GM21723 (cell line): ENCODE measurements at regions not wholly inside any gene's neighbourhood (a gene's known extent, or its start where the extent isn't known, plus 50 kb on each side); places are given as distances from the start of the nearest gene placed in this dataset.
"Not testable (repeated sequence)": the region's sequence is repeated elsewhere in the genome, so short reads cannot be mapped to it uniquely, and the experiment has no call there.

ENCODE experiments used
- ATAC-seq: cut with Tn5 transposase; IDR thresholded peaks from one replicate; pipeline ENCODE4 v1.9.1; 2021; ENCODE audit warnings: mild to moderate bottlenecking, moderate library complexity; ENCODE audit not compliant: unreplicated experiment

- no peak for ATAC-seq
Measured at GRCh38 chr4:77220828-77221613, 64.0 kb downstream of the CCNG2 start.

DNA sequence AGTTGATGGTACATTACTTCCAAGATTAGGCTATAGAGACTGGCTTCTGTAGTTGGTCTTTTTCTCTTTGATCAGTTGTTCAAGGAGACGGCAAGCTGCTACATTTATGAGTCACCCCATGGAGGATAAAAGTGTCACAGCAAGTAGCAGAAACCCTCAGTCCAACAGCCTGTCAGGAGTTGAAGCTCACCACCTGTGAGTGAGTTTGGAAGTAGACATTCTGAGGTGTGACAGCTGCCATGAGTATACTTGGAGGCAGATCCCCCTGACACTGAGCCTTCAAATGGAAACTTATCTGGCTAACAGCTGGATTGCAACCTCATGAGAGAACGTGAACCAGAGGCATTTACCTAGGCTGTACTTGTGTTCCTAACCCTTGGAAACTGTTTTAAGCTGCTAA is 68.0 kb downstream of the CCNG2 start:
- ATAC-seq = no peak

- no peak for ATAC-seq
Measured at GRCh38 chr4:77226939-77227705, 70.1 kb downstream of the CCNG2 start.

DNA sequence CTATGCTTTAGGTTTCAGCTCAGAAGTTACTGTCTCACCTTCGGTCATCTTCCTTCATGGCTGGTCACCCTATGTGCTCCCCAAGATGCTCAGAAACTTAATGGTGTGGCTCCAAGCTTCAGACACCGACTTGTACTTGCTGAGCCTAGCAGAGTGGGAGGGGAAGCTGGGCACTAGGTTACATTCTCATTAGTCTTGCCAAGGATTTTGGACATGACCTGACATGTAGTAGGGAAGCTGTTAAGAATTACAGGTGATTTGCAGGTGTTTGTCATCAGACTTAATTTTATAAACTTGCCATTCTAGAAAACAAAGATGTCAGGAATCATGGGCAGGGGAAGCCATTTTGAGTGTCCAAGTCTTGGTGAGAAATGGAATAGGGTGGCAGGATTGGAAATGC is 72.4 kb downstream of the CCNG2 start:
- ATAC-seq = no peak

- no peak for ATAC-seq
Measured at GRCh38 chr4:77232653-77233052, 75.6 kb downstream of the CCNG2 start.

DNA sequence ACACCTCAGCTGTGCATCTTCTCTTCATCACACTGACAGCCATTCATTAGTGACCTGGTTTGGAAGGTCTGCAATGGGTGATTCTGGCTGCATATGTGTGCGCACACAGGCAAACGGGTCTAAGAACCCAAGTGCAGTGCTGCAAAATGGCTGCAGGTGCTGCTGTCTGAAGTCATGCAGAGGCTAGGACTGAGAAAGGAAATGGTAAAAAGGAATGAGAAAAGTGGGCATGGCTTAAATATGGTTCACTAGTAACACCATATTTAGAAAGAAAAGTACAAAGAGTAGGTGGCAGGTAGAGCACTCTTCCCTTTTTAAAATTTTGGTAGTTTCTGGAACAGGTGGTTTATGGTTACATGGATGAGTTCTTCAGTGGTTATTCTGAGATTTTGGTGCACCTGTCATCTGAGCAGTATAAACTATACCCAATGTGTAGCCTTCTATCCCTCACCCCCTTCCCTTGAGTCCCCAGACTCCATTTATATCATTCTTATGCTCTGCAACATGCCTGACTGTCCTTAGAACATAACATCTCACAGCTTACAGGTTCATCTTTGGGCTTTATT is 78.4 kb downstream of the CCNG2 start:
- ATAC-seq = peak; percentile 83

- ATAC-seq = no peak
Measured at GRCh38 chr4:77236806-77237205, 79.8 kb downstream of the CCNG2 start.

DNA sequence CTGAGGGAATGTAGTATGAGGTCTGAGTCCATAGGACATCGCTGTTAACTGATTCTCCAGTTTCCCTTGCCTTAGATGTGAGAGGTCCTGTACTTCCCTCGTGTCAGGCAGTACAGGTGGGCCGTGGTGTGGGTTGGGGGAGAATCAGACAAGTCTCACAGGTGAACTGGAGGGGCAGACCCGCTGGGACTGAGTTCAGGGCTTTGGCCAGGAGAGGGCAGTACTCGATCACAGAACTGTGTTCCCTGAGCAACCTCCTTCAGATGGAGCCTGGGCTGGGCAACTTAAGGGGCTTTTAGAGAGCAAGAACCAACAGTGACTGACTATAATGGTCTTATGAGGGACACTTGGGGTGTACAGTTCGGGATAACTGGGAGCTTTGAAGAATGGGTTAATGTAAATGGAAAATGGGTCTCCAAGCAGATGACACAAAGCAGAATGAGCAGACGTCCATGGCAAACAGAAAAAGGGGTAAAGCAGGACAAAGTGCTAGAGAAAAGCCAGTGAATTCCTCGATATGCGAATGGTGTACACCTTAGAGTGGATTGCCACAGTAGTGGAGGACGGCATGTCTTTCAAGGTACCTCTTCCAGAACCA is 83.6 kb downstream of the CCNG2 start:
- peak; percentile 86 for ATAC-seq

- no peak for ATAC-seq
Measured at GRCh38 chr4:77248805-77249204, 91.8 kb downstream of the CCNG2 start.

DNA sequence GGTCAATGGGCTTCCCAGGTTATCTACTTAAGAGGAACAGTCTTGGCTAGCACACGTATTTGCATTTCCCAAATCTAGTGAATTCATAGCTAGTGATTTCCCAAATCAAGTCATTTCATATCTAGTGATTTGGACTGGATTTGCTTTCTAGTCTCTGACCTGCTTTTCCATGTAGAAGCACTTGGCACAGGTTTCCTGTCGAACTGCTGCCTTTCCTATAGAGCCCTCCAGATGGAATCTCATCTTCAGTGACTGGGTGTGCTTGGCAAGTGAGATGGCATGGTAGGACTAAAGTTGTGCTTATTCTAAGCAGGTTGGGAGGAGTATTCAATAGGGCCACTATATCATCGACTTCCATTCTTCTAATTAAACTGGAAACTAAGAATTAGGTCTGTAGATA is 94.7 kb downstream of the CCNG2 start:
- no peak for ATAC-seq

- no peak for ATAC-seq
Measured at GRCh38 chr4:77263247-77263646, 106.2 kb downstream of the CCNG2 start.

- ATAC-seq = not testable (repeated sequence)
Measured at GRCh38 chr4:77263976-77264375, 107.0 kb downstream of the CCNG2 start.

GRCh38 chr4:77264826-77265225 is 107.8 kb downstream of the CCNG2 start:
- ATAC-seq = no peak

- no peak for ATAC-seq
Measured at GRCh38 chr4:77268108-77268507, 111.1 kb downstream of the CCNG2 start.

- no peak for ATAC-seq
Measured at GRCh38 chr4:77269505-77269904, 112.5 kb downstream of the CCNG2 start.

- no peak for ATAC-seq
Measured at GRCh38 chr4:77273412-77273811, 116.4 kb downstream of the CCNG2 start.

GRCh38 chr4:77279114-77279513 is 122.1 kb downstream of the CCNG2 start:
- ATAC-seq = not testable (repeated sequence)

DNA sequence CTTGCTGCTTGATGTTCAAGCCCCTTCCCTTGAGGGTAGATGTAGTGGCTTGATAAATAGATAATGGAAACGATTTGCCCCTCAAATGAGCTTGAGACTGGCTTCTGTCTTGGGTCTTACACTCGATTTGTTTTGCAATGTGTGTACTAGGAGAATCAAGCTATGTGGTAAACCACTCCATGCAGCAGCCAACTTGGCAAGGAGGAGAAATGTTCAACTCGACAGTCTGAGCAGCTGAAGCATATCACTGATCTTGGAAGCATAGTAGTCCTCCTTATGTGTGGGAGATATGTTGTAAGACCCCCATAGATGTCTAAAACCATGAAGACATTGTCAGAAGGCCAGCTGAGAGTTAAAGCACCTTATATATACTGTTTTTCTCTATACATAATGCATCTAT is 125.3 kb downstream of the CCNG2 start:
- ATAC-seq = no peak

DNA sequence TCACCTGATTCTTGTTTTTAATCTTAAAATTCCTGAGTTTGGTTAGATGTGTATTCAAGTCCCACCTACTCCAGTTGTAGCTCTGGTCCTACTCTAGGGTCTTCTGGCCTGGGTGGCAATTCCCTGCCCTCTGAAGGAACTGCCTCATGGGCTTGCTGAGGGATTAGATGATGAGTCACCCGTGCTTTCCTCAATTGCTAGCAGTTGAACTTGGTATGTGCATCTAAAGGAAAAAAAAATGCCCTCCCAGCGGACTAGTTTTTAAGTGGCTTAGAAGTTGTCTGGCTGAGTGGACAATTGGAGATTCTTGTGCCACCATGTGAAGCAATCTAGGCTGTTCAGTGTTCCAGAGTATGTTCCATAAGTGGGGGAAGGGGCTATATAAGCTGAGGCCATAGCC is 127.0 kb downstream of the CCNG2 start:
- ATAC-seq = no peak

DNA sequence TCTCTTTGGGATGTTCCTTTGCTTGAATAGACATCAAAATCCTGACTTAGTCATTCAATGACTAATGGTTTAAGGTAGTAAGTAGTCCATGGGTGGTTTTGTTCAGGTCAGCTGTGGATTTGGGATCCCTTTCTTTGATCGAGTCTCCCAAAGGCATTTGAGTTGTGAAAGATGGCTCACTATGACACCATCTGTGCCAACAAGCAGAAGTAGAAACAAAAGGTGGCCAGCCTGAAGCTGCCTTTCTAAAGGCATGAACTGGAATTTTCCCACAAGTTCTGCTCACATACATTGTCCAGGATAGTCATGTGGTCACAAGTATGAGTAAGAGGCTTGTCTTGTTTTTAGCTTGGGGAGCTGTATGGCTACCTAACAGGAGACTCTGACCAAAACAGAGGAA is 129.9 kb downstream of the CCNG2 start:
- no peak for ATAC-seq

DNA sequence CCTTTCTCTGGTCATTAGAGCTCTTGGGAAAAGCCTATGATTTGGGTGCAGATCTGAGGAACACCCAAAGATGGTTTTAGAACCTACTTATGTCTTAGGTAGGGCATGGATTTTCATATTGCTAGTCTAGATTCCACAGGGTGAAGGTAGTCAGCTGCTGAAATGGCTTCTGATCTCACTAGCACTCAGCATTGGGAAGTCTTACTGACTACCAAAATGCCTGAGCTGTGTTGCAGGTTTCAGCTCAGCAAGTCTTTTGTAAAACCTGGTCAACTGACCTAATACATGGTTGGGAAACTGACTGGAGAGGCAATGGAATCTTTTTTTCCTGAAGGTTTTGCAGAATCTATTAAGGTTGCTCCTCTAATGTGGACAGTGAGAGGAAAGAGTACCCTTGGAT is 136.4 kb downstream of the CCNG2 start:
- ATAC-seq = no peak

DNA sequence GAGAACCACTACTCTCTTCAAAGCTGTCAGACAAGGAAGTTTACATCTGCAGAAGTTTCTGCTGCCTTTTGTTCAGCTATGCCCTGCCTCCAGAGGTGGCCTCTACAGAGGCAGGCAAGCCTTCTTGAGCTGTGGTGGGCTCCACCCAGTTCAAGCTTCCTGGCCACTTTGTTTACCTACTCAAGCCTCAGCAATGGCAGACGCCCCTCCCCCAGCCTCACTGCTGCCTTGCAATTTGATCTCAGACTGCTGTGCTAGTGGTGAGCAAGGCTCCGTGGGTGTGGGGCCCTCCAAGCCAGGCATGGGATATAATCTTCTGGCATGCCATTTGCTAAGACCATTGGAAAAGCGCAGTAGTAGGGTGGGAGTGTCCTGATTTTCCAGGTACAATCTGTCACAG is 144.0 kb downstream of the CCNG2 start:
- not testable (repeated sequence) for ATAC-seq
